Mesenchymal stem cell (in vitro differentiated cells and primary cell): ENCODE measurements at regions not wholly inside any gene's neighbourhood (a gene's known extent, or its start where the extent isn't known, plus 50 kb on each side); places are given as distances from the start of the nearest gene placed in this dataset.
A peak's percentile ranks its signal among the peaks of the same experiment; 100 is the strongest.

Source experiments
- DNase-seq: peaks from one replicate; pipeline ENCODE4 v3.0.0-alpha.2; 2013
- H2AFZ ChIP-seq: one replicate; pipeline ENCODE4 v1.6.1; 2013; ENCODE audit warnings: low read depth, mild to moderate bottlenecking, control low read depth, inconsistent platforms, low read length, moderate library complexity
- H2AK5ac ChIP-seq: 2 replicates; pipeline ENCODE4 v1.6.1; 2013; ENCODE audit warnings: low read length, moderate library complexity, mild to moderate bottlenecking, inconsistent platforms; ENCODE audit not compliant: severe bottlenecking
- H2BK120ac ChIP-seq: one replicate; pipeline ENCODE4 v1.6.1; 2013; ENCODE audit warnings: low read depth, mild to moderate bottlenecking, inconsistent platforms, low read length, moderate library complexity
- H2BK12ac ChIP-seq, 2 experiments: one replicate each; pipeline ENCODE4 v1.6.1; 2013; ENCODE audit warnings: inconsistent platforms in 2 of 2, low read length in 2 of 2, mild to moderate bottlenecking in 2 of 2, moderate library complexity in 2 of 2, control low read depth in 1 of 2
- H2BK15ac ChIP-seq: one replicate; pipeline ENCODE4 v1.6.1; 2013; ENCODE audit warnings: mild to moderate bottlenecking, low read depth, inconsistent platforms; ENCODE audit not compliant: poor library complexity, severe bottlenecking
- H2BK5ac ChIP-seq: 2 replicates; pipeline ENCODE4 v1.6.1; 2013; ENCODE audit warnings: low read depth, mild to moderate bottlenecking, low read length, control low read depth, inconsistent platforms; ENCODE audit not compliant: poor library complexity, severe bottlenecking
- H3K14ac ChIP-seq, 2 experiments: one replicate each; pipeline ENCODE4 v1.6.1; 2013; ENCODE audit warnings: inconsistent platforms in 2 of 2, low read length in 2 of 2, control low read depth in 1 of 2, mild to moderate bottlenecking in 1 of 2, moderate library complexity in 1 of 2
- H3K18ac ChIP-seq, 2 experiments: one replicate each; pipeline ENCODE4 v1.6.1; 2013; ENCODE audit warnings: inconsistent platforms in 2 of 2, low read length in 2 of 2, control low read depth in 1 of 2, low read depth in 1 of 2, mild to moderate bottlenecking in 1 of 2
- H3K23ac ChIP-seq, 2 experiments: one replicate each; pipeline ENCODE4 v1.6.1; 2013; ENCODE audit warnings: inconsistent platforms in 2 of 2, low read length in 2 of 2, mild to moderate bottlenecking in 2 of 2, moderate library complexity in 2 of 2, control low read depth in 1 of 2
- H3K27ac ChIP-seq: 2 replicates; pipeline ENCODE4 v1.5.1; 2013; ENCODE audit warnings: mild to moderate bottlenecking, moderate library complexity, low read length, control low read depth, inconsistent platforms; ENCODE audit not compliant: poor library complexity, severe bottlenecking
- H3K27me3 ChIP-seq, 2 experiments: 2 replicates each; pipeline versions ENCODE4 v1.6.1 to v1.7.0; 2013; ENCODE audit warnings: low read length in 2 of 2, mild to moderate bottlenecking in 2 of 2, moderate library complexity in 2 of 2, control low read depth in 1 of 2, inconsistent platforms in 1 of 2; ENCODE audit not compliant: control insufficient read depth in 1 of 2, insufficient read depth in 1 of 2
- H3K36me3 ChIP-seq, 2 experiments: 2 replicates each; pipeline versions ENCODE4 v1.6.1 to v1.7.0; 2013; ENCODE audit warnings: low read length in 2 of 2, control low read depth in 1 of 2, inconsistent platforms in 1 of 2, low read depth in 1 of 2, mild to moderate bottlenecking in 1 of 2; ENCODE audit not compliant: insufficient read depth in 2 of 2, control insufficient read depth in 1 of 2
- H3K4ac ChIP-seq, 2 experiments: one replicate each; pipeline ENCODE4 v1.6.1; 2013; ENCODE audit warnings: inconsistent platforms in 2 of 2, low read length in 2 of 2, mild to moderate bottlenecking in 2 of 2, moderate library complexity in 2 of 2, control low read depth in 1 of 2, low read depth in 1 of 2
- H3K4me1 ChIP-seq: 2 replicates; pipeline ENCODE4 v1.6.1; 2013; ENCODE audit warnings: low read depth, low read length, control low read depth; ENCODE audit not compliant: control insufficient read depth, insufficient read depth
- H3K4me2 ChIP-seq: 2 replicates; pipeline ENCODE4 v1.6.1; 2013; ENCODE audit warnings: low read length, mild to moderate bottlenecking, inconsistent platforms; ENCODE audit not compliant: poor library complexity, severe bottlenecking
- H3K4me3 ChIP-seq, 2 experiments: 2 replicates each; pipeline versions ENCODE4 v1.5.1 to v1.7.0; 2013; ENCODE audit warnings: low read length in 2 of 2, mild to moderate bottlenecking in 2 of 2, control low read depth in 1 of 2, low read depth in 1 of 2; ENCODE audit not compliant: insufficient read depth in 1 of 2
- H3K79me1 ChIP-seq: replicated peaks from 2 replicates; pipeline ENCODE4 v1.6.1; 2013; ENCODE audit warnings: mild to moderate bottlenecking, control low read depth, low read length, inconsistent platforms; ENCODE audit not compliant: poor library complexity, severe bottlenecking
- H3K9ac ChIP-seq: 2 replicates; pipeline ENCODE4 v1.7.0; 2013; ENCODE audit warnings: mild to moderate bottlenecking, low read length, moderate library complexity
- H3K9me3 ChIP-seq: 2 replicates; pipeline ENCODE4 v1.7.0; 2013; ENCODE audit warnings: mild to moderate bottlenecking, low read length; ENCODE audit not compliant: control insufficient read depth
- H4K8ac ChIP-seq: one replicate; pipeline ENCODE4 v1.6.1; 2013; ENCODE audit warnings: inconsistent platforms, mild to moderate bottlenecking, low read length, moderate library complexity
- H4K91ac ChIP-seq: one replicate; pipeline ENCODE4 v1.6.1; 2013; ENCODE audit warnings: mild to moderate bottlenecking, low read length, inconsistent platforms
- WGBS: methylation state at CpG from one replicate; pipeline ENCODE4 v1.1.7; 2013; ENCODE audit warnings: mixed read lengths; 5-methylcytosine and 5-hydroxymethylcytosine counted together

GRCh38 chr11:119788911-119789560, 60.0 kb upstream of the NECTIN1 start:
- Histone ChIP-seq H4K91ac (no peak overlapping the region), H3K4me2 (no peak overlapping the region), H2BK12ac (no peak overlapping the region), H3K4me3 (no peak overlapping the region), H3K4me1 (peaks cover 11% of the 10 kb centered on the region), H4K8ac (no peak overlapping the region), H2BK5ac (no peak overlapping the region), H3K36me3 (no peaks in the 10 kb centered on the region), H2BK15ac (no peak overlapping the region), H3K9ac (no peak overlapping the region), H3K27ac (no peak overlapping the region), H3K9me3 (peaks cover 8% of the 10 kb centered on the region), H3K27me3 (peaks cover 18 to 32% of the 10 kb centered on the region in 2 experiments), H3K14ac (no peak overlapping the region), H2AK5ac (no peak overlapping the region), H2AFZ (no peak overlapping the region), H3K4ac (no peak overlapping the region), H3K79me1 (no peaks in the 10 kb centered on the region), H3K18ac (no peak overlapping the region), H2BK120ac (no peak overlapping the region), H3K23ac (no peak overlapping the region)
- no peak for DNase-seq
- 44% methylated on average over 19 of the region's 22 CpGs for WGBS

- Histone ChIP-seq H2AK5ac (no peak overlapping the region), H3K9me3 (peaks cover 15% of the 10 kb centered on the region), H3K79me1 (no peaks in the 10 kb centered on the region), H3K4ac (no peak overlapping the region), H2BK15ac (no peak overlapping the region), H3K23ac (no peak overlapping the region), H3K4me1 (peaks cover 11% of the 10 kb centered on the region), H3K4me3 (no peak overlapping the region), H4K91ac (no peak overlapping the region), H3K9ac (no peak overlapping the region), H2BK5ac (no peak overlapping the region), H3K36me3 (no peaks in the 10 kb centered on the region), H3K4me2 (no peak overlapping the region), H4K8ac (no peak overlapping the region), H2BK120ac (no peak overlapping the region), H2AFZ (no peak overlapping the region), H3K14ac (no peak overlapping the region), H2BK12ac (no peak overlapping the region), H3K27me3 (peaks cover 18 to 34% of the 10 kb centered on the region in 2 experiments), H3K27ac (no peak overlapping the region), H3K18ac (no peak overlapping the region)
- no peak for DNase-seq
- WGBS = 75% methylated on average over 10 of the region's 12 CpGs
These were observed 59.3 kb upstream of the NECTIN1 start for GRCh38 chr11:119788096-119788883.

- no peak overlapping the region for H2BK12ac ChIP-seq
These were observed 58.1 kb upstream of the NECTIN1 start for GRCh38 chr11:119787074-119787461.

GRCh38 chr11:119786431-119787073, 57.6 kb upstream of the NECTIN1 start:
- Histone ChIP-seq H3K27me3 (peaks cover 25 to 43% of the 10 kb centered on the region in 2 experiments), H2BK15ac (no peak overlapping the region), H4K8ac (no peak overlapping the region), H2BK120ac (no peak overlapping the region), H3K14ac (no peak overlapping the region), H3K4me2 (no peak overlapping the region), H3K23ac (no peak overlapping the region), H3K4me3 (peak overlapping the region in 1 of 2 experiments; percentile 17), H3K4me1 (peaks cover 5% of the 10 kb centered on the region), H2AFZ (no peak overlapping the region), H2BK12ac (no peak overlapping the region), H2AK5ac (no peak overlapping the region), H3K18ac (no peak overlapping the region), H2BK5ac (no peak overlapping the region), H3K9ac (no peak overlapping the region), H3K79me1 (no peaks in the 10 kb centered on the region), H4K91ac (no peak overlapping the region), H3K27ac (no peak overlapping the region), H3K36me3 (no peaks in the 10 kb centered on the region), H3K9me3 (peaks cover 20% of the 10 kb centered on the region), H3K4ac (no peak overlapping the region)
- WGBS = 79% methylated on average over 10 of the region's 10 CpGs
- no peak for DNase-seq

More at GRCh38 chr11:119787074-119787461, 58.1 kb upstream of the NECTIN1 start:
- Histone ChIP-seq H4K91ac (no peak overlapping the region), H3K36me3 (no peaks in the 10 kb centered on the region), H2BK120ac (no peak overlapping the region), H3K27ac (no peak overlapping the region), H3K27me3 (peaks cover 20 to 39% of the 10 kb centered on the region in 2 experiments), H2BK15ac (no peak overlapping the region), H2BK5ac (no peak overlapping the region), H2AFZ (no peak overlapping the region), H3K4me2 (no peak overlapping the region), H3K4me3 (no peak overlapping the region), H2AK5ac (no peak overlapping the region), H4K8ac (no peak overlapping the region), H3K23ac (no peak overlapping the region), H3K9ac (no peak overlapping the region), H3K18ac (no peak overlapping the region), H3K14ac (no peak overlapping the region), H3K9me3 (peaks cover 20% of the 10 kb centered on the region), H3K4me1 (peaks cover 11% of the 10 kb centered on the region), H3K4ac (no peak overlapping the region), H3K79me1 (no peaks in the 10 kb centered on the region)
- 58% methylated on average over 6 of the region's 6 CpGs for WGBS
- no peak for DNase-seq
